Stimulated activated CD4-positive, alpha-beta T cell treated with anti-CD3 and anti-CD28 coated beads, TNF-alpha, amount 100 ng/mL, for 48 hours (primary cell): ENCODE measurements at regions not wholly inside any gene's neighbourhood (a gene's known extent, or its start where the extent isn't known, plus 50 kb on each side); places are given as distances from the start of the nearest gene placed in this dataset.

ENCODE experiments used
- DNase-seq, 3 donors: peaks; one replicate each; pipeline ENCODE4 v3.0.0-alpha.2; 2020; ENCODE audit warnings: low read depth in 3 of 3

GRCh38 chr15:39269821-39270220 is 311.1 kb upstream of the THBS1 start:
- no peak for DNase-seq

- DNase-seq, result no peak
These were observed 310.5 kb upstream of the THBS1 start for GRCh38 chr15:39270221-39270855.

- no peak for DNase-seq
These were observed 309.9 kb upstream of the THBS1 start for GRCh38 chr15:39270934-39271333.

- DNase-seq, result no peak
These were observed 308.0 kb upstream of the THBS1 start for GRCh38 chr15:39272901-39273300.

GRCh38 chr15:39273717-39274411 is 307.0 kb upstream of the THBS1 start:
- DNase-seq, result no peak

- DNase-seq, result no peak
These were observed 305.8 kb upstream of the THBS1 start for GRCh38 chr15:39275066-39275465.

GRCh38 chr15:39279311-39279710 is 301.6 kb upstream of the THBS1 start:
- no peak for DNase-seq

- DNase-seq, result no peak
These were observed 299.8 kb upstream of the THBS1 start for GRCh38 chr15:39281094-39281493.

GRCh38 chr15:39282663-39283208 is 298.1 kb upstream of the THBS1 start:
- DNase-seq, result no peak

GRCh38 chr15:39283531-39283930 is 297.3 kb upstream of the THBS1 start:
- DNase-seq, result no peak

GRCh38 chr15:39285071-39285470 is 295.8 kb upstream of the THBS1 start:
- DNase-seq, result no peak

GRCh38 chr15:39285663-39286062 is 295.2 kb upstream of the THBS1 start:
- DNase-seq, result no peak

- DNase-seq, result no peak
These were observed 294.2 kb upstream of the THBS1 start for GRCh38 chr15:39286706-39287105.

GRCh38 chr15:39287322-39288195 is 293.3 kb upstream of the THBS1 start:
- DNase-seq, result no peak

GRCh38 chr15:39290711-39291435 is 290.0 kb upstream of the THBS1 start:
- DNase-seq, result no peak

- no peak for DNase-seq
These were observed 289.2 kb upstream of the THBS1 start for GRCh38 chr15:39291690-39292089.

GRCh38 chr15:39296955-39297354 is 283.9 kb upstream of the THBS1 start:
- DNase-seq, result no peak

GRCh38 chr15:39298271-39298962 is 282.5 kb upstream of the THBS1 start:
- no peak for DNase-seq

GRCh38 chr15:39299486-39300267 is 281.2 kb upstream of the THBS1 start:
- no peak for DNase-seq

GRCh38 chr15:39300451-39301153 is 280.3 kb upstream of the THBS1 start:
- no peak for DNase-seq
